AG09309 (cell line): ENCODE measurements at regions not wholly inside any gene's neighbourhood (a gene's known extent, or its start where the extent isn't known, plus 50 kb on each side); places are given as distances from the start of the nearest gene placed in this dataset.
"Not testable (repeated sequence)": the region's sequence is repeated elsewhere in the genome, so short reads cannot be mapped to it uniquely, and the experiment has no call there.

ENCODE experiments used
- DNase-seq: peaks from one replicate; pipeline ENCODE4 v3.0.0-alpha.2; 2010; ENCODE audit warnings: low read depth
- H3K4me3 ChIP-seq: 2 replicates; pipeline ENCODE4 v1.5.1; 2011; ENCODE audit warnings: mild to moderate bottlenecking, low read depth, low read length, moderate library complexity; ENCODE audit not compliant: control insufficient read depth

- not testable (repeated sequence) for H3K4me3 ChIP-seq, DNase-seq
These were observed 234.2 kb downstream of the SHCBP1 start for GRCh38 chr16:46386805-46387620.

GRCh38 chr16:46386110-46386771, 234.9 kb downstream of the SHCBP1 start:
- DNase-seq, H3K4me3 ChIP-seq: not testable (repeated sequence)

- not testable (repeated sequence) for DNase-seq, H3K4me3 ChIP-seq
These were observed 236.7 kb downstream of the SHCBP1 start for GRCh38 chr16:46384285-46385061.

GRCh38 chr16:46383581-46383980, 237.6 kb downstream of the SHCBP1 start:
- not testable (repeated sequence) for H3K4me3 ChIP-seq, DNase-seq

- H3K4me3 ChIP-seq, DNase-seq: not testable (repeated sequence)
These were observed 238.2 kb downstream of the SHCBP1 start for GRCh38 chr16:46382791-46383541.

- DNase-seq, H3K4me3 ChIP-seq: not testable (repeated sequence)
These were observed 239.1 kb downstream of the SHCBP1 start for GRCh38 chr16:46382079-46382478.

GRCh38 chr16:46381344-46381743, 239.8 kb downstream of the SHCBP1 start:
- H3K4me3 ChIP-seq, DNase-seq: not testable (repeated sequence)
